HG03469 (cell line): ENCODE measurements at regions not wholly inside any gene's neighbourhood (a gene's known extent, or its start where the extent isn't known, plus 50 kb on each side); places are given as distances from the start of the nearest gene placed in this dataset.
"Not testable (repeated sequence)": the region's sequence is repeated elsewhere in the genome, so short reads cannot be mapped to it uniquely, and the experiment has no call there.

Source experiments
- ATAC-seq: cut with Tn5 transposase; IDR thresholded peaks from one replicate; pipeline ENCODE4 v1.9.1; 2021; ENCODE audit warnings: mild to moderate bottlenecking, moderate library complexity, moderate number of reproducible peaks; ENCODE audit not compliant: unreplicated experiment

- not testable (repeated sequence) for ATAC-seq
These were observed 562.4 kb upstream of the RAB6C start for GRCh38 chr2:129417041-129417440.

GRCh38 chr2:129422028-129422427 is 557.4 kb upstream of the RAB6C start:
- no peak for ATAC-seq

GRCh38 chr2:129428086-129428660 is 551.3 kb upstream of the RAB6C start:
- ATAC-seq, result no peak

GRCh38 chr2:129430911-129431310 is 548.6 kb upstream of the RAB6C start:
- ATAC-seq, result no peak

GRCh38 chr2:129431881-129432280 is 547.6 kb upstream of the RAB6C start:
- ATAC-seq, result no peak

- ATAC-seq, result no peak
These were observed 542.7 kb upstream of the RAB6C start for GRCh38 chr2:129436809-129437208.

GRCh38 chr2:129437725-129438124 is 541.7 kb upstream of the RAB6C start:
- ATAC-seq, result no peak

GRCh38 chr2:129438501-129439057 is 540.9 kb upstream of the RAB6C start:
- no peak for ATAC-seq

- ATAC-seq, result no peak
These were observed 539.8 kb upstream of the RAB6C start for GRCh38 chr2:129439406-129440302.

- no peak for ATAC-seq
These were observed 537.9 kb upstream of the RAB6C start for GRCh38 chr2:129441610-129442009.

- ATAC-seq, result no peak
These were observed 536.1 kb upstream of the RAB6C start for GRCh38 chr2:129443235-129443864.

GRCh38 chr2:129443865-129444739 is 535.4 kb upstream of the RAB6C start:
- ATAC-seq, result no peak

GRCh38 chr2:129444751-129445150 is 534.7 kb upstream of the RAB6C start:
- no peak for ATAC-seq

GRCh38 chr2:129456691-129457090 is 522.8 kb upstream of the RAB6C start:
- no peak for ATAC-seq

- ATAC-seq, result no peak
These were observed 522.1 kb upstream of the RAB6C start for GRCh38 chr2:129457277-129457818.

GRCh38 chr2:129458006-129458405 is 521.5 kb upstream of the RAB6C start:
- ATAC-seq, result no peak

- ATAC-seq, result no peak
These were observed 521.0 kb upstream of the RAB6C start for GRCh38 chr2:129458436-129458835.

GRCh38 chr2:129459200-129459876 is 520.1 kb upstream of the RAB6C start:
- no peak for ATAC-seq

GRCh38 chr2:129459881-129460280 is 519.6 kb upstream of the RAB6C start:
- no peak for ATAC-seq
